Stimulated activated CD4-positive, alpha-beta T cell treated with anti-CD3 and anti-CD28 coated beads, Interleukin-2, amount 100 ng/mL, for 24 hours (primary cell): ENCODE measurements at regions not wholly inside any gene's neighbourhood (a gene's known extent, or its start where the extent isn't known, plus 50 kb on each side); places are given as distances from the start of the nearest gene placed in this dataset.

Source experiments
- DNase-seq, 2 donors: peaks; one replicate each; pipeline ENCODE4 v3.0.0-alpha.2; 2020

DNA sequence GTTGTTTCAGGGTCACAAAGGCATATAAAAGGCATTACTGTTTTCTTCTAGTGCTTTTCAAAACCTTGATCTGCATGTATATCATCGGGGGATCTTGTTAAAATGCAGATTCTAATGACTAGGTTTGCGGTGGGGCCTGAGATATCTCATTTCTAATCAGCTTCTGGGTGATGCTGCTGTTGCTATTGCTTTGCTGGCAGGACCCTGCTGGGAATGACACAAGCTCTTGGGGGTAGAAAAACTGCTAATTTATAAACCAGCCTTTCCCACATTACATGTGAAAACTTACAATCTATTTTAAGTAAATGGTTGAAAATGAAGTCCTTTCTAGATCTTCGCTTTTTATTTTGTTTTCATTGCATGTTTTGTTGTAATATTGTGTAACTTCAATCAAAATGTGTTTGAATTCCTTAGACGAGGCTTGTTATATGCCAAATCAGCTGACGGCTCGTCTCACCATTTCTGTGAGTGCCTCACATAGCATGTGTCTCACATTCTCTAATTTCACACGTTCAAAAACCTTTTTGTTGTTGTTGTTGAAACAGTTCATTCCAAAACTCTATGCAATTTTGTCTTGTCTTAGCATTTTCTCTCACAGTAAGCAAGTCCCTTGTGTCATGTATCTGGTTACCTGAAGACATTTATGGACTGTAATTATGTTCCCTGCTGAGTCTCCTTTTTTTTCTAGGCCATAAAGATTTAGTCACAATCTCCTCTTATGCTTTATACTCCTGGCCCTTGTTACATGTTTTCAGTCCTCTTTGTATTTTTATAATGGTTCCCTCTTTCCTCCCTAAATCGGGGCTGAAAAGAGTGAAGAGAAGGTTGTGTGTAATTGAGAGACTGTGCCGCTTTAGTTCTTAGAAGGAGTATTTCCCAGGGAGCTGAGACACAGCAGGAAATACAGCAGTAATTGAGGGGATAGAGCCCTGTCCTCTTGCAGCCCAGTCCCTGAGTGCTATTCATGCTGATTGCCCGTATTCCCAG lies 521.0 kb upstream of the SEMA6A start:
- DNase-seq: no peak

DNA sequence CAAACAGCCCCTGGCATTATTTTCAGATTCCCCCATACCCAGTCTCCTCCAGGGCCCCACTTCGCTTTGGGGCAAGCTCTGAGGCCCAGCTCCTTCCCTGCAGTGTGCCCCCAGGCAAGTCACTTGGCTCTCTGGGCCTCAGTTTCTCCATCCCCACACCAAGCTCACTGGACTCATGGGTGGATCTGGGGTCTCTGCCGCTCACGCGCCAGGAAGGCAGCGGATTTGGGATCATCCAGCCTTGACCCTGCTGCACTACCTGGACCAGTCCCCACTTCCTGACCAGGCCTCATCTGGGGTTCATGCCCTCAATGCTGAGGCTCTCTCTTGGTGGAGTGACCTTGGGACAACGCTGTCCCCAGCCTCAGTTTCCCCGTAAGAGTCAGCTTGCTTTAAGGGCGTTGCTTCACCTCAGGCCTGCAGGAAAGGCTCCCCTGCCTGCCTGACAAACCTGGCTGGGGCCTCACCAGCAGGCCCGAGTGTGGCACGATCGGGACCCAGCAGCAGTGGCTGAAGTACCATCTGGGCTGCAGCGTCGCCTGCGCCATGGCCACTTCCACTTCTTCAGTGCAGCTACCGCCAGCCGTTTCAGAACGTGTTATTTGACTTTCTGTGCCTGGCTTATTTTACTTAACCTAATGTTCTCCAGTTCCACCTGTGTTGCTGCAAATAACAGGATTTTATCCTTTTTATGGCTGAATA lies 519.6 kb upstream of the SEMA6A start:
- DNase-seq: no peak

DNA sequence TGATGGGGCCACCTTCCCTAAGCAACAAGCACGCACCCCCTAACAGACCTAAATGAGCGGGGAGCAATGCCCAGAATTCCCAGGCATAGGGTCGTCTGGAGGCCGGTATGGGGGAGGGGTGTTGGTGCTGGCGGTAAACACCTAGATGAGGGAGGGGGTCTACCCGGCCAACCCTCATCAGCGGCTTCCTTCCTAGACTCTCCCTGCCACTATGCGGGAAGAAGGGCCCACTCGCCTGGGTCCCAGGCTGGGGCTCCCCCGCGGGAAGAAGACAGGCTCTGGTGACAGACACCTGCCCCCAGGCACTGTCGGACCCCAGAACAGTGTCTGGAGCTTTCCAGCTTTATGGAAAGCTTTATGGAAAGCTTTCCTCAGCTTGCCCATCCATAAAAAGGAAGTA lies 519.0 kb upstream of the SEMA6A start:
- no peak for DNase-seq

DNA sequence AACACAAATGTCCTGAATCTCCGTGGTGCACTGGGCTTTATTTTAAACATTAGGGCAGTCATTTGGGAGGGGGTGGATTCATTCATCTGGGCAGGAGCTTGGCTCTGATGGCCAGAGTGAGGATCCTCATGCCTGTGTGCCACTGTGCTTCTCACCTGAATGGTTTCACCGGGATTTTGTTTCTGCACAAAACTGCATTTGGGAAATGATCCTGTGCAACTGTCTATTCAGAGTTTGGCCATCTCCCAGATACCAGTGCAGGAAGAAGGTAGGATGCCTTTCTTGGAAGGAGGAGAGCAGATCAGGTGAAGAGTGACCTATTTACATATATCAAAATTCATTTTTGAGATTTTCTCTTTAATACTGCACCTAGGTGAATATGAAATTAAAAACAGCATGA lies 514.4 kb upstream of the SEMA6A start:
- DNase-seq: no peak

DNA sequence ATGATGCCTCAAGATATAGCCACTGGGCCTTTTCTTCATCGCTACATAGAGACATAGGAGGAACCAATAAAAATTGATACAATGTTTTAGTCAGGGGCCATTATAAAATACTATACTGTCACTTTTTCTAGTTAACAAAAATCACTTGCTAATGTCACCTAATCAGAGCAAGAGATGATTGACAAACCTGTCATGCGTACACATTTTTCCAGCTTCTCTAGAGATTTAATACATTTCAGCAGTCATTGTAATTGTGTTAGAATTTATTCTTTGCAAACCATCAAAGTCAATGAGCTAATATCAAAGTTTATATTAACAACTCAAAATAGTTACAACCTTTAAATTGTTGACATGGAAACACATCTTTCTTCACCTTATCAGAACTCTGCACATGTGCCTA lies 513.6 kb upstream of the SEMA6A start:
- DNase-seq: no peak

DNA sequence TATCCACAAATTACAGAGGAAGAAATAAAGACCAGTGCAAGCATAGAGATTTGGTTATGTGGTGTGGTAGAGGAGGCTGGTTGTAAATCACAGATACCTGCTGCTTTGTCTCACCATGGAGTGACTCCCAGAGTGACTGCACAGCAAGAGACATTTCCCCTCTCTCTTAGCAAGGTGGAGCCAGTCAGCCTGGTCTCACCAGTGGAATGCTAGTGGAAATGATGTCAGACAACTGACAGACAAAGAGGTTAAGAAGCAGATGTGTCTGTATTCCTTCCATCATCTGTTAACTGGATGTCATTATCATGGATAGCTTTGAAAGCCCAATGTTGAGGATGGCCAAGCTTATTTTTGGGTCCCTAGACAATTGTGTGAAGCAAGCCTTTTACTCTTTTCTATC lies 509.4 kb upstream of the SEMA6A start:
- no peak for DNase-seq

DNA sequence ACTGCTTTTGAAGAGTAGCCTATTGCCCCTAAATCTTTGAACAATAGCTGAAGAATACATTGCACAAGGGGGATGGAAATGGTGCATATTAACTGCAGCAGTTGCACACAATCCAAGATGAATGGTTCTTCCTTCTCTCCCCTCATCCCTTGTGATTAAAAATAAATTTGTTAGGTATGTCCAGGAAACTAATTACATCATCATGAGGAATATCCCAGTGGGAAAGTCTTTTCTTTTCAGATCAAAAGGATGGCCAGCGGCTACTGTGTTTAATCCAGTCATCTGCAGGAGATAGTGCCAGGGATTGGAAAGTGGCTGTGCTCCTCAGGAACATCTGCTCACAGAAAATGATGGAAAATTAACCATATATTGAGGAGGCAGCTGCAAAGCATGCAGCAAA lies 508.4 kb upstream of the SEMA6A start:
- no peak for DNase-seq

DNA sequence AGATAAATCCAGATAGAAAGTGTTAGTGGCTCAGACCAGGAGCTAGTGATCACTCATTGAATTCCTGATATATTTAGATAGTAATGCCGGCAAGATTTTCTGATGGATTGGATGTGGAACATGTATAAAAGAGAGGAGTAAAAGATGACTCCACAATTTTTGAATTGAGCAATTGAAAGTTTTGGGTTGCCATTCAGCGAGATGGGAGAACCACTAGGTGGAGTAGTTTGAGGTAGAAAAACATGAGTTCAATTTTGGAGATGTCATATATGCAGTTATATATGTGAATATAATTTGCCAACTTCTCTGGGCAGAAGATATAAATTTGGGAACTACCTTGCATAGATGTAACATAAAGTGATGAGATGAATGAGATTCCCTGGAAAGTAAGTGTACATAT lies 502.5 kb upstream of the SEMA6A start:
- no peak for DNase-seq

DNA sequence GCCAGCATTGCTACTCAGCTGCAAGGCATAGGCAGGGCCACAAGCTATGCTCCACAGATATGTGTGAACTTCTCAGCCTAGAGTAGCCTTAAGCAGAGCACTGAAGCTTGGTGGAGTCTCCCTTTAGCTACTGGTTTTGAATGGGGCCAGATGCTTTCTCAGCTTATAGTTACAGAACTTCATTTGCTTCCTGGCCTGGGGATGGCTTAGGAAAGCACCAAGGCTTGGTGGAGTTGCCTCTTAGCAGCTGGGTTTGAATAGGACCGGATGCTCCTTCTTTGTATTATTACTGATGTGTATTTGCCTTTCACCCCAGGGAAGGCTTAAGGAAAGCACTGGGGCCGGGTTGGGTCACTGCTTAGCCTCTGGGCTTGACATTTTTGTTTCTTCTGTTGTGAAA lies 497.8 kb upstream of the SEMA6A start:
- no peak for DNase-seq

DNA sequence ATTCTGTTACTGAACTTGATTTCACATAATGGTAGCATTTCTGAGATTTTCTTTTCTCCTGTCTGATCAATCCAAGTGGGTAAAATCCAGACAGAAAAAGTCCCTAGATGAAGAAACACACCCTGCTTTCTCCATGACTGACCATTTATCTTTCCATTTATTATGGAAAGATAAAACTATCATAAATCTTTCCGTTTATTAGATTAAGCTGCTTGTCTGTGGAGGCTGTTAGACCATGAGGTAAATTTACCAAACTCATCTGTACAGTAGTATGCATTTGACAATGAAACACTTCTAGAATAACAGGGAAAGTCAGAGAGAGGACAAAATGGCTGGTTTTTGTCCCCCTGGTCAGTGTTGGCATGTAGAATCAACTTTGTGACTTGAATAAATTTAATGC lies 491.2 kb upstream of the SEMA6A start:
- no peak for DNase-seq

DNA sequence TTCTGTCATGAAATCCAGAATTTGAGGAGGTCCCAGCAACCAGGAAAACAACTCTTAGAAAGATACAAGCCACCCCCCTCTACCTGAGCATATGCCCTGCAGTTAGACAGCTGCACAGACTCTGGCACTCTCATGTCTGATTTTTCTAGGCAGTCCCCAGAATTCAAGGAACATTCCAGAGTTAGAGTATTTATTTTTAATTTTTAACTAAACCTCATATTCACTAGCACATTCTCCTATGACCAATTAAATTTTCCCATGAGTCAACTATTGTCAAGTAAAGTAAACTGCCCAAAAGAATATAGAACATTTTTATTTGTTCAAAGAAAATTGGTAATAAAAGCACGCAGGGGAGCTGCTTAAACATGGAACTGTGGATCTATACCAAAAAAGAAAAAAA lies 490.5 kb upstream of the SEMA6A start:
- no peak for DNase-seq

DNA sequence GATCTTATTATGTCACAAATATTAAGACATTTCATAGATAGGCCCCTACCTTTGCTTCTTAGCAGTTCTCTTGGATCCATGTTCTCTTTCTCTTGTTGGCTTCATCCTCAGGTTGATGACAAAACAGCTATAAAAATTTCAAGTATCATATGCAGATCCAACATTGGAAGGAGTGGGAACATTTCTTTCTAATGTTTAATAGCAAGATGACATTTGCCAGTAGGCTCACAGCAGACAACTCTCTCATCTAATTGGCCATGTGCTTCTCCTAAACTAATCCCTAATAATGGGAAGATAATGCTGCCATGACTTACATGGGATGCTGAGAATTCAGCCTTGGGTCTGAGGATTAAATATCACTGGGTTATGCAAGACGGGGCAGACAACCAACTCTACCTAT lies 485.5 kb upstream of the SEMA6A start:
- DNase-seq: no peak

DNA sequence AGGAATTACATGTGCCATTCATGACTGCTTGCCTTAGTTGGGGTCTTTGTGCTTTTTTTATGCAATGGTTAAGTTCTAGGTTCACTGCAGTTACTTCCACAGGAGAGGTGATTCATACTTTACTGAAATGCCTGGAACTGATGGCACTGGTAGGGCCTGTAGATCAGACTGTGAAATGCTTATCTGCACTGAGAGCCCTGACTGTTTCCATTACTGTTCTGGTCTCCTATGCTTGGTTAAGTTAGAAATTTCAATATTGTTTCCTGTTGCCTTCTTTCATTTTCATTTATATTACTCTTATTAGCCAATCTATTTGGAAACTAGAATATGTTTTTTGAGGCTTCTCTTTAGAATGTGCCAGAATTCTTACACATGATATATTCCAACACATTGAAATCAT lies 484.1 kb upstream of the SEMA6A start:
- DNase-seq: no peak

DNA sequence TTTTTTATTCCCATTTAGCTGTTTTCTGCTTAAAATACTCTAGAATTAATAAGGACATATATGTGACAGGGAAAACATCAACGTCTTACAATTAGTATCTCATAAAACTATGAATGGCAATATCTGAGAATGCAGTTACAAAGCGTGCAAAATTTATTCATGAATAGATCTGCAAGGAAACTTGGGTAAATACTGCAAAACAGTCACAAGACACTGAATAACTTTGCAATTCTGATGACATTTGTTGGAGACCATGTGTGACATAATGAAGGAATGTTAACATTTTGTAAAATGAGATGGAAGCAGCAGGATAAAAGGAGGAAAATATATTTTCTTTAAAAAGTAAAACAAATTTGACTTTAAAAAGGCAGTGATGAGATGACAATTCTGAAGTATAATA lies 480.9 kb upstream of the SEMA6A start:
- DNase-seq: no peak

DNA sequence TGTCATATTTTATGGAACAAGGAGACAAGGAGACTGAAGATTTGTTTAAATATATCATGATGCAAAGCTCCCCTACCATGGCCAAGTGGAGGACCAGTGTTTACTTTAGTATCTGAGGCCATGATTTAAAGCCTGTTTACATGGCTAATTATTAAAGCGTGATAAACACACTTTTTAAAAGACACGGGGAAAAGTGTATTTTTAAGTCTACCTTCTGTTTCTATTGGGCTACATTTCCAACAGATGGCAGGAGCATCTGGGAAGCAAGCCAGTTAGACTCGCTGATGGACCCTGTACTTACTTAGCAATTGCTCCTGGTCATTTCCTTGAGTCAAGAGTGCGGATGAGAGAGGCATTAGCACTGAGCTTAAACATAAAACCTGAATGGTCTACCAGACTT lies 480.3 kb upstream of the SEMA6A start:
- DNase-seq: no peak

DNA sequence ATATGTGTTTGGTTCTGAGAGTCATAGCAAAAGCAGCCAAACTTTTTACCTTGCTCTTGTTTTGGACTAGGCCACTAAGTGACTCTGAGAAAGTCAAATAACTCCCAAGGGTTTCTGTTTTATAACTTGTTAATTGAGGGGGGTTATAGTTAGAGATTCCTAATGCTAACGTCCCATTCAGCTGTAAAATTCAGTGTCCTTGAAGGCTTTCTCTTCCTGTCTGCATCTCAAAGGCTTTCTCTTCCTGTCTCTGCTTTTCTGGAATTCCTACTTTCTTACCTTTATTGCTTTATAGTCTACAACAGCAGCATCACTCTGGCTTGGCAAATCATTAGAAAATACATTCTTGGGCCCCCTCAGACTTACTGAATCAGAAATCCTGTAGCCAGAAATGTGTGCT lies 479.5 kb upstream of the SEMA6A start:
- no peak for DNase-seq

DNA sequence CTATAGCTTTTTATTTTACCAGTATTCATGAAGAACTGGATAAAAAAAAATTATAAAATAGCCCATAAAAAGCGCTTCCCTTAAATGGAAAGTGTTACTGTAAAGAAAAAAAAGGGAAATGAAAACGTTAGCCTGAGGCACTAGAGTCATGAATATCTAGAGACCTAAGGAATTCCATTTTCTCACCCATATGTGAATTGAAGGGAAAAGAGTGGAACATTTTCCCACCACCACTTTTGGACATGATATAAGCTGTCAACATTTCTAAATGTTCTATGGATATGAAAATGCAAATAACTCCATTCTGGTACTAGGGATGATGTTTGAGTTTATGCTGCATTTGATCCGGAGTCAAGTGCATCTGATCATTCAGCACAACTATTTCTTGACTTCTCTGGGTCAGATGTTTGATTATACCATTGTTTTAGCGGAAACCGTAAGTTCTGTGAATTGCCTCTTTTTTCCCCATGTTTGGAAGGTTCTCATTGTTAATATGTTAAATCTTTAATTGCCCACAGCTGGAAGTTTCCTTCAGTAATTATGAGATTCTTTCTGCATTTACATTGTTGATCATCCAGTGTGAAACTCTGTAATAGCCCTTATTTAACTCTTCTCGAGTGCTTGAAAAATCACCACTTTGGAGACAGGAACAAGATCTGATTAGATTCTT lies 467.4 kb upstream of the SEMA6A start:
- no peak for DNase-seq

DNA sequence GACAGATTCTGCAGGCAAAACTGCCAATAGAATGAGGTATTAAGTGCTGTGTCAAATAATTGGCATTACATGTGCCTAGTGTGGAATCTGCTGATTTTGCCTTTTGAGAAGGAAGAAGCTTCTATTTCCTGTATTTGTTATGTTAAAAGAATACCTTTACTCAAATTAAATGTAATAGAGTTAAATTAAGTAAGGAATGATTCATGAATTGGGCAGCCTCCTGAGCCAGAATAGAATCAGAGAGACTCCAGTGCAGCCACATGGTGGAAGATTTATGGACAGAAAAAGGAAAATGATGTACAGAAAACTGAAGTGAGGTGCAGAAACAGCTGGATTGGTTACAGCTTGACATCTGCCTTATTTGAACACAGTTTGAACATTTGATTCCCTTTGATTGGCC lies 464.4 kb upstream of the SEMA6A start:
- no peak for DNase-seq

DNA sequence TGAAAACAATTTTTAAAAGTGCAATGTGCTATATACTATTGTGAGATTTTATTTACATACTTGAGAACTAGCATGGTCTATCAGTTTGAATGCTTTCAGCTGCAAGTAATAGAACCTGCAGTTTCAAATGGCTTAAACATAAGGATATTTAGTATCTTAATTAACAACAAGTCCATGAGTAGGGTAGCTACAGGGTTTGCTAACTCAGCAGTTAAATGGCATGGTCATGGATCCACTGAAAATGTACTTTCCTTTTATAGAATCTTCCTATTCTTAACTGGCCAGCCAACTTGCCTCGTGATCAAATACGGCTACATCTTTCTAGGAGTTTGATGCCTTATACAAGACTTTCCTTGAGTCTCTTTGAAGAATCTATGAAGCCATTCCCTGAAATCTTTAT lies 452.8 kb upstream of the SEMA6A start:
- no peak for DNase-seq

DNA sequence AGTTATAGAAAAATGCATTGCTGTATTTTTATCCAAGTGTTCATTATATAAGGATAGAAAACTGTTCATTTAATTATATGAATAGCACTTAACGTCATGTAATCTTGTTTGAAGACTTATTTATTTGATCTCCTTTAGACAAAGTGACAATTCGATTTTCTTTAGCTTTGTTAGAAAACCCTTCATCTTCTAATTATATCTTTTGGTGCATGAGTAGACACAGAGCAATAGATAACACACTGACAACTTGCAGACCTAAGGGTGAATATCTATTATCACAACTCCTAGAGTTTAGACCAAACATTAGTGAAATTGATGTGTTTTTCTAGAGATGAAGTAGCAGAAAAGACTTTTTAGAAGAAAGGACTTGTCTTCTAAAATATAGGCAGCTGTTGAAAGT lies 446.4 kb upstream of the SEMA6A start:
- no peak for DNase-seq

DNA sequence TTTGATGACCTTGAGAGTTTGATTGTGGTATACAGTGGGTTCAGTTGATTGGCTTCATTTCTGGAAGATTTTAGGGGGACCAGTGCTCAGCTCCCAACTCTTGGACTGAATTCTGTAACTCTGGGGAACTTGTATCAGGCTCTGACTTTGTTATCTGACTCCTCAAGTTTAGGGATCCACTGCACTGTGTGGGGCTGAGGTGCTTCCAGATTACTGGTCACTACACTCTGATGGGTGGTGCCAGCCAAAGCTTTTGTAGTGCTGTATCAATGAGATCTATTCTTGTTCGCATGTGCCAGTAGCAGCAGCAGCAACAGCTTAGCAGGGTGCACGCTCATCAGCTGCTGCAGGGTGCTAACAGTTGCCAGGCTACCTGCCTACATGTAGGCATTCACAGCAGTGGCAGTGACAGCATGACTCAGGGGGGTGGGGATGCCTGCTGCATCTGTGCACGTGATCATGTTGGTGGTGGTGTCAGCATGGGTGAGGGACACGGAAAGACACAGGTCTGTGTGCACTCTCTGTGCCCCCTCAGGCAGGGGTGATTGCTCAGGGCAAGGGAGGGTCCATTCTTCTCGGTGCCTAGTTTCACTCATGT lies 438.8 kb upstream of the SEMA6A start:
- DNase-seq: no peak

DNA sequence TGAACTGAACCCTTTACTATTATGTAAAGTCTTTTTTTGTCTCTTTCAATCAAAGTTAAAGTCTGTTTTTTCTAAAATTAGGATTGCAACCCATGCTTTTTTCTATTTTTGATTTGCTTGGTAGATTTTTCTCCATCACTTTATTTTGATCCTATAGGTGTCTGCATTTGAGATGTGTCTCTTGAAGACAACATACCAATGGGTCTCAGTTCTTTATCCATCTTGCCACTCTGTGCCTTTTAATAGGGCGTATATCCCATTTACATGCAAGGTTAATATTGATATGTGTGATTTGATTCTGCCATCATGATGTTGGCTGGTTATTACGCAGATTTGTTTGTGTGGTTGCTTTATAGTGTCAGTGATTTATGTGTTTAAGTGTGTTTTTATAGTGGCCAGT lies 436.0 kb upstream of the SEMA6A start:
- no peak for DNase-seq

DNA sequence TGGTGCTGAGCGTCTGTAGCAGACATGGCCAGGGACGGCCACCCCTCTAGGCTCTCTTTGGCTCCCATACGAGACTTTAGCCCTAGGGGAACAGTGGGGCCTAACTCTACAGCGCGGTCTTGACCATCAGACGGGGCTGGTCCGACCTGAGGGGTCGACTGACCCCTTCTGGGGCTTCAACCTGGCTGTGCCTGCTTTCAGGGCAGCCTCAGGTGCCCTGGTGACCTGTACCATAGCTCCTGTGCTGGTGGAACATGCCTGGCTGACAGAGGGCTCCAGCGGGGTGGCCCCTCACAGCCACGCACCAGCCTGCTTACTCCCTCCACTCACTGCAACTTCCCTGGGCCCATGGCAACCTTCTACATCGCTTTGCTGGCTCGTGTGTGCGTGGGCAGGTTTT lies 423.4 kb upstream of the SEMA6A start:
- no peak for DNase-seq

DNA sequence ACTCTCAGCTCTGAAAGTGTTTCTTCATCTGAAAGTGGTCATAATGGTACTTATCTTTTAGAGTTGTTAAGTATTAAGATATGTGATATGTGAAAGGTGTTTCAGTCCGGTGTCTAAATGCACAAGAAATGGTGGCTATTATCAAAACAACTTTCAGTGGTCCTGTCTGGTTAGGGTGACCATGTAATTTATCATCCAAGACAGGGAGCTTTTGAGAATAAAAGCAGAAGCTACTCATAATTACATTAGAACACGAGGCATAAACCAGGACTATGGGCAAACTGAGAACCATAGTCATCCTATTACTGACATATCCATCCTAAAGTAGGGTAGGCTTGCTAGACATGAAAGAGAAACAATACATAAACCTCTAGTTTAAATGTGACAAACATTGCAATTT lies 418.1 kb upstream of the SEMA6A start:
- DNase-seq: no peak
